ENCODE measurements at regions not wholly inside any gene's neighbourhood (a gene's known extent, or its start where the extent isn't known, plus 50 kb on each side); places are given as distances from the start of the nearest gene placed in this dataset.

- DNase-seq = no peak
Observed at GRCh38 chr2:126437016-126437415, 218.9 kb upstream of the GYPC start.

GRCh38 chr2:126444512-126444911 lies 211.4 kb upstream of the GYPC start:
- DNase-seq = no peak

GRCh38 chr2:126446106-126446695 lies 209.8 kb upstream of the GYPC start:
- DNase-seq = no peak

GRCh38 chr2:126448611-126449010 lies 207.3 kb upstream of the GYPC start:
- DNase-seq = no peak

GRCh38 chr2:126449677-126450076 lies 206.3 kb upstream of the GYPC start:
- no peak for DNase-seq

- DNase-seq = no peak
Observed at GRCh38 chr2:126463892-126464674, 191.9 kb upstream of the GYPC start.

GRCh38 chr2:126467367-126468054 lies 188.4 kb upstream of the GYPC start:
- no peak for DNase-seq

GRCh38 chr2:126475031-126475430 lies 180.9 kb upstream of the GYPC start:
- no peak for DNase-seq

- no peak for DNase-seq
Observed at GRCh38 chr2:126476691-126477090, 179.3 kb upstream of the GYPC start.

- no peak for DNase-seq
Observed at GRCh38 chr2:126480033-126480432, 175.9 kb upstream of the GYPC start.

- peak in 1 of 2 experiments; percentile 18 for DNase-seq
Observed at GRCh38 chr2:126482582-126483464, 173.1 kb upstream of the GYPC start.

- no peak for DNase-seq
Observed at GRCh38 chr2:126494593-126494992, 161.4 kb upstream of the GYPC start.

GRCh38 chr2:126495189-126495588 lies 160.8 kb upstream of the GYPC start:
- DNase-seq = no peak

- DNase-seq = no peak
Observed at GRCh38 chr2:126496493-126496892, 159.5 kb upstream of the GYPC start.

GRCh38 chr2:126503476-126503875 lies 152.5 kb upstream of the GYPC start:
- DNase-seq = no peak

GRCh38 chr2:126504949-126505348 lies 151.0 kb upstream of the GYPC start:
- no peak for DNase-seq

- no peak for DNase-seq
Observed at GRCh38 chr2:126506786-126507185, 149.2 kb upstream of the GYPC start.

- no peak for DNase-seq
Observed at GRCh38 chr2:126507425-126507911, 148.5 kb upstream of the GYPC start.

- DNase-seq = no peak
Observed at GRCh38 chr2:126510356-126510755, 145.6 kb upstream of the GYPC start.

GRCh38 chr2:126510960-126511359 lies 145.0 kb upstream of the GYPC start:
- DNase-seq = no peak

GRCh38 chr2:126512026-126512425 lies 143.9 kb upstream of the GYPC start:
- no peak for DNase-seq

- no peak for DNase-seq
Observed at GRCh38 chr2:126513033-126513432, 142.9 kb upstream of the GYPC start.

GRCh38 chr2:126515471-126515870 lies 140.5 kb upstream of the GYPC start:
- no peak for DNase-seq

All from Kasumi-1 (cell line).